H1 (cell line): ENCODE measurements at regions not wholly inside any gene's neighbourhood (a gene's known extent, or its start where the extent isn't known, plus 50 kb on each side); places are given as distances from the start of the nearest gene placed in this dataset.

Experiments used
- CTCF ChIA-PET: fragments of 300-600 bp; sonication (Branson Sonifier 250); formaldehyde crosslinking; loops from one replicate; lab custom pipeline; 2021; ENCODE audit not compliant: partially characterized antibody; lab: Charles Lee
- POLR2A ChIA-PET: fragments of 300-600 bp; sonication (Branson Sonifier 250); formaldehyde crosslinking; loops from one replicate; lab custom pipeline; 2021; ENCODE audit warnings: inconsistent platforms; ENCODE audit not compliant: partially characterized antibody; lab: Charles Lee
- DNase-seq, 2 experiments: peaks; one replicate each; pipeline versions ENCODE4 v3.0.0 to v3.0.0-alpha.2; 2010 to 2022; ENCODE audit warnings: low spot score in 2 of 2, low read depth in 1 of 2, mixed read lengths in 1 of 2
- FAIRE-seq: peaks from 2 replicates; lab custom pipeline; 2011; peaks lifted over from hg19 to GRCh38; lab: Jason Lieb, UNC
- H2AFZ ChIP-seq: 2 replicates; pipeline ENCODE4 v1.8.1; 2012; ENCODE audit warnings: low read length, inconsistent platforms
- H2AK5ac ChIP-seq: 2 replicates; pipeline ENCODE4 v1.6.1; 2013; ENCODE audit warnings: low read depth, low read length
- H2BK120ac ChIP-seq: replicated peaks from 2 replicates; pipeline ENCODE3; 2013; ENCODE audit warnings: low read depth, low read length, inconsistent platforms
- H2BK12ac ChIP-seq: 2 replicates; pipeline ENCODE4 v1.6.1; 2013; ENCODE audit warnings: low read depth, low read length
- H2BK15ac ChIP-seq: 2 replicates; pipeline ENCODE4 v1.6.1; 2013; ENCODE audit warnings: low read length
- H2BK20ac ChIP-seq: 2 replicates; pipeline ENCODE4 v1.6.1; 2013; ENCODE audit warnings: low read length
- H2BK5ac ChIP-seq: 2 replicates; pipeline ENCODE4 v1.6.1; 2013; ENCODE audit warnings: low read depth, low read length
- H3K14ac ChIP-seq: 2 replicates; pipeline ENCODE4 v1.6.1; 2013; ENCODE audit warnings: inconsistent platforms; ENCODE audit not compliant: insufficient read length
- H3K18ac ChIP-seq: 2 replicates; pipeline ENCODE4 v1.6.1; 2013; ENCODE audit warnings: low read length; ENCODE audit errors: extremely low read depth
- H3K23ac ChIP-seq: 2 replicates; pipeline ENCODE4 v1.6.1; 2013; ENCODE audit warnings: inconsistent platforms; ENCODE audit not compliant: insufficient read length
- H3K23me2 ChIP-seq: 2 replicates; pipeline ENCODE4 v1.6.1; 2013; ENCODE audit warnings: low read depth, low read length
- H3K27ac ChIP-seq: 2 replicates; pipeline ENCODE4 v1.6.1; 2011; ENCODE audit warnings: low read depth, low read length, inconsistent platforms
- H3K27me3 ChIP-seq, 4 experiments: replicated peaks in 1 of 4; 1 replicate in 1 of 4; 2 replicates in 3 of 4; pipeline versions ENCODE4 v1.6.1 to v1.8.1; 2011 to 2013; ENCODE audit warnings: low read length in 3 of 4, mild to moderate bottlenecking in 3 of 4, inconsistent platforms in 2 of 4, mixed read lengths in 2 of 4, moderate library complexity in 1 of 4; ENCODE audit not compliant: control insufficient read depth in 3 of 4, insufficient read depth in 3 of 4; ENCODE audit errors: extremely low read depth in 1 of 4
- H3K36me3 ChIP-seq, 4 experiments: 2 replicates each; pipeline versions ENCODE4 v1.6.1 to v1.8.1; 2011 to 2013; ENCODE audit warnings: mild to moderate bottlenecking in 4 of 4, low read length in 3 of 4, moderate library complexity in 2 of 4, control low read depth in 1 of 4, inconsistent platforms in 1 of 4; ENCODE audit not compliant: insufficient read depth in 4 of 4, control insufficient read depth in 2 of 4
- H3K4ac ChIP-seq: replicated peaks from 2 replicates; pipeline ENCODE3; 2013; ENCODE audit warnings: low read length, low read depth, mixed read lengths, inconsistent platforms; ENCODE audit not compliant: insufficient read length
- H3K4me1 ChIP-seq, 4 experiments: replicated peaks in 1 of 4; 1 replicate in 1 of 4; 2 replicates in 3 of 4; pipeline versions ENCODE4 v1.6.1 to v1.8.1; 2011 to 2013; ENCODE audit warnings: low read length in 3 of 4, inconsistent platforms in 2 of 4, mixed read lengths in 1 of 4; ENCODE audit not compliant: insufficient read depth in 4 of 4, control insufficient read depth in 3 of 4
- H3K4me2 ChIP-seq, 2 experiments: 2 replicates each; pipeline versions ENCODE4 v1.6.1 to v1.8.1; 2011 to 2013; ENCODE audit warnings: low read depth in 2 of 2, low read length in 2 of 2, control low read depth in 1 of 2, inconsistent platforms in 1 of 2, mild to moderate bottlenecking in 1 of 2; ENCODE audit not compliant: insufficient read depth in 1 of 2
- H3K4me3 ChIP-seq, 4 experiments: fragments of 200-600, 300-600 bp in 1 of 4; sonication (generic), shearing (Covaris generic), sonication (Bioruptor Twin) in 1 of 4; 2 replicates each; pipeline versions ENCODE4 v1.5.1 to v1.8.1; 2011 to 2016; ENCODE audit warnings: low read length in 4 of 4, low read depth in 3 of 4, control low read depth in 2 of 4, inconsistent platforms in 2 of 4, mild to moderate bottlenecking in 2 of 4, mixed read lengths in 1 of 4, moderate library complexity in 1 of 4; ENCODE audit not compliant: insufficient read depth in 2 of 4; ENCODE audit errors: extremely low read depth in 1 of 4
- H3K56ac ChIP-seq: replicated peaks from 2 replicates; pipeline ENCODE3; 2013; ENCODE audit warnings: low read depth, mild to moderate bottlenecking, mixed read lengths, low read length, inconsistent platforms; ENCODE audit not compliant: insufficient read length
- H3K79me1 ChIP-seq: 2 replicates; pipeline ENCODE4 v1.6.1; 2013; ENCODE audit warnings: low read depth, low read length, control low read depth
- H3K79me2 ChIP-seq, 2 experiments: 2 replicates each; pipeline versions ENCODE4 v1.6.1 to v1.8.1; 2012 to 2013; ENCODE audit warnings: low read length in 2 of 2, mild to moderate bottlenecking in 2 of 2, inconsistent platforms in 1 of 2; ENCODE audit not compliant: insufficient read depth in 2 of 2, control insufficient read depth in 1 of 2
- H3K9ac ChIP-seq, 4 experiments: replicated peaks in 1 of 4; 1 replicate in 1 of 4; 2 replicates in 3 of 4; pipeline versions ENCODE4 v1.6.1 to v1.8.1; 2011 to 2013; ENCODE audit warnings: low read depth in 3 of 4, low read length in 3 of 4, control low read depth in 2 of 4, mild to moderate bottlenecking in 2 of 4, moderate library complexity in 2 of 4, inconsistent platforms in 1 of 4; ENCODE audit errors: extremely low read depth in 1 of 4
- H3K9me3 ChIP-seq, 2 experiments: 2 replicates each; pipeline versions ENCODE4 v1.6.1 to v1.8.1; 2012 to 2013; ENCODE audit warnings: mild to moderate bottlenecking in 2 of 2, moderate library complexity in 2 of 2, control low read depth in 1 of 2, inconsistent platforms in 1 of 2, low read depth in 1 of 2, low read length in 1 of 2, mixed read lengths in 1 of 2; ENCODE audit not compliant: insufficient read depth in 2 of 2
- H4K20me1 ChIP-seq, 2 experiments: replicated peaks in 1 of 2; 2 replicates each; pipeline versions ENCODE3 to v1.8.1; 2011 to 2013; ENCODE audit warnings: inconsistent platforms in 2 of 2, low read length in 2 of 2, mild to moderate bottlenecking in 1 of 2; ENCODE audit not compliant: insufficient read depth in 2 of 2, control insufficient read depth in 1 of 2
- H4K5ac ChIP-seq: 2 replicates; pipeline ENCODE4 v1.6.1; 2013; ENCODE audit warnings: low read length, low read depth, mixed read lengths, inconsistent platforms; ENCODE audit not compliant: insufficient read length
- H4K8ac ChIP-seq: 2 replicates; pipeline ENCODE4 v1.8.0; 2013; ENCODE audit warnings: mild to moderate bottlenecking, moderate library complexity, low read length, inconsistent platforms; ENCODE audit not compliant: insufficient read depth; ENCODE audit errors: extremely low read depth
- H4K91ac ChIP-seq: replicated peaks from 2 replicates; pipeline ENCODE3; 2013; ENCODE audit warnings: low read length, mixed read lengths, inconsistent platforms; ENCODE audit not compliant: insufficient read length
- GTF2F1 ChIP-seq: IDR thresholded peaks from 2 replicates; pipeline ENCODE4 v1.6.1; 2012; ENCODE audit warnings: low read depth, low read length, improper control_type of control experiment, borderline replicate concordance
- PHF8 ChIP-seq: fragments of 200-600 bp; sonication (generic); conservative IDR thresholded peaks from 2 replicates; pipeline ENCODE4 v1.7.1; 2012; ENCODE audit warnings: low read depth, mild to moderate bottlenecking, inconsistent platforms, low read length, moderate library complexity
- RFX5 ChIP-seq: IDR thresholded peaks from 2 replicates; pipeline ENCODE4 v1.6.1; 2011; ENCODE audit warnings: low read depth, low read length, improper control_type of control experiment, borderline replicate concordance
- SIRT6 ChIP-seq: IDR thresholded peaks from one replicate; pipeline ENCODE4 v1.7.1; 2012; ENCODE audit warnings: low read length, inconsistent platforms
- WGBS, 2 experiments: shearing (Covaris generic) in 1 of 2; methylation state at CpG; one replicate each; pipeline versions ENCODE4 v1.1.6 to v1.1.7; 2013 to 2015; ENCODE audit warnings: low lambda C conversion rate in 2 of 2, mixed read lengths in 2 of 2, inconsistent platforms in 1 of 2, low coverage in 1 of 2, missing lambda C conversion rate in 1 of 2; ENCODE audit not compliant: insufficient replicate concordance in 2 of 2, insufficient coverage in 1 of 2, insufficient read length in 1 of 2; ENCODE audit errors: extremely low coverage in 1 of 2, missing lambda C conversion rate in 1 of 2; 5-methylcytosine and 5-hydroxymethylcytosine counted together

DNA sequence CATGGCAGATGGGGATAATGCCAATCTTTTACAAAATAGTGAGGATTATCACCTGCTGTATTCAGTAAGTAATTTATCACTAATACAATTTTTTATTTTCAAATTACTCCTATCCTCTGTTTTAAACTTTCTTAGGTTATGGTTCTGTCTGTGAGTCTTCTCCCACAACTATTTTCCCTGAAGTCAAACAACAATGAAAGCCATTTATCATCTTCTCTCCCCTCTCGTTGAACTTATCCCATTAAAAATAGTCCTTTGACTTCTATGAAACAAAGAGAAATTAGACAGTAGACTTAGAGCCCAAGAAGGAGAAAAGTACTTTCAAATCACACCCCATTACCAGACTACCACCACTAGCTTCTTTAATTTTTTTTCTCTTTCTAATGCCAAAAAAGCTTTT is 147.7 kb downstream of the SIM1 start:
- H3K36me3 ChIP-seq: no peaks in the 10 kb centered on the region
- no peaks in the 10 kb centered on the region for H3K9me3 ChIP-seq
- H3K4me2 ChIP-seq: no peak overlapping the region
- CTCF ChIA-PET: interaction anchor here (0.8 to 1.4 kb wide), 2 partner anchors 8 to 115 kb away, joined by 3 to 4 read pairs; no protein-coding TSS in a partner anchor
- H3K27me3 ChIP-seq: no peaks in the 10 kb centered on the region
- no peak for DNase-seq
- no peak overlapping the region for H4K5ac ChIP-seq
- no peak overlapping the region for H3K4ac ChIP-seq
- H3K56ac ChIP-seq: no peak overlapping the region
- no peaks in the 10 kb centered on the region for H3K79me1 ChIP-seq
- no peak overlapping the region for H2BK120ac ChIP-seq
- H4K8ac ChIP-seq: no peak overlapping the region
- no peak overlapping the region for H3K27ac ChIP-seq
- no peak overlapping the region for H3K23ac ChIP-seq
- WGBS, 2 experiments: 88% methylated on average over 1 of the region's 1 CpG; no CpG with 5 or more reads in 1 of the 2 experiments
- H4K20me1 ChIP-seq: no peaks in the 10 kb centered on the region
- H3K4me3 ChIP-seq: no peak overlapping the region
- TF ChIP-seq SIRT6 (no peak), PHF8 (no peak), GTF2F1 (no peak), RFX5 (no peak)
- TF ChIP-seq, all 59 proteins: peak for 0
- no peak overlapping the region for H4K91ac ChIP-seq
- no peaks in the 10 kb centered on the region for H3K79me2 ChIP-seq
- FAIRE-seq: no peak
- H3K14ac ChIP-seq: no peak overlapping the region
- no peaks in the 10 kb centered on the region for H3K23me2 ChIP-seq
- no peak overlapping the region for H2BK20ac ChIP-seq
- no peak overlapping the region for H2BK5ac ChIP-seq
- H2AFZ ChIP-seq: no peak overlapping the region
- H3K18ac ChIP-seq: no peak overlapping the region
- POLR2A ChIA-PET: no interaction called here
- no peak overlapping the region for H2BK12ac ChIP-seq
- H2AK5ac ChIP-seq: no peak overlapping the region
- H2BK15ac ChIP-seq: no peak overlapping the region
- H3K4me1 ChIP-seq: no peaks in the 10 kb centered on the region
- H3K9ac ChIP-seq: no peak overlapping the region
